CD4-positive, alpha-beta T cell (primary cell): ENCODE measurements at regions not wholly inside any gene's neighbourhood (a gene's known extent, or its start where the extent isn't known, plus 50 kb on each side); places are given as distances from the start of the nearest gene placed in this dataset.

ENCODE experiments used
- ATAC-seq: fragments of 200-7000 bp; cut with Tn5 transposase; one replicate; pipeline ENCODE4 v1.10.0; 2022; ENCODE audit warnings: mild to moderate bottlenecking; ENCODE audit not compliant: poor library complexity
- CTCF ChIA-PET: fragments of 350-600 bp; sonication (Branson Sonifier 250); formaldehyde crosslinking; loops from one replicate; lab custom pipeline; 2021; ENCODE audit warnings: antibody characterized with exemption, inconsistent platforms; lab: Charles Lee
- POLR2A ChIA-PET: fragments of 350-600 bp; sonication (Branson Sonifier 250); formaldehyde crosslinking; loops from one replicate; lab custom pipeline; 2021; ENCODE audit warnings: antibody characterized with exemption, inconsistent platforms; lab: Charles Lee
- DNase-seq, 14 experiments: peaks; one replicate each; pipeline ENCODE4 v3.0.0-alpha.2; 2013 to 2020; ENCODE audit warnings: mixed read lengths in 2 of 14
- H3K27ac ChIP-seq, 2 donors: one replicate each; pipeline versions ENCODE4 v1.5.1 to v1.7.0; 2013; ENCODE audit warnings: low read length in 2 of 2, low read depth in 1 of 2, mild to moderate bottlenecking in 1 of 2
- H3K27me3 ChIP-seq, 2 experiments: 1 replicate in 1 of 2; 2 replicates in 1 of 2; pipeline versions ENCODE4 v1.6.1 to v1.7.0; 2013; ENCODE audit warnings: low read length in 2 of 2, control low read depth in 1 of 2, mild to moderate bottlenecking in 1 of 2, moderate library complexity in 1 of 2; ENCODE audit not compliant: insufficient read depth in 2 of 2, control insufficient read depth in 1 of 2
- H3K36me3 ChIP-seq: one replicate; pipeline ENCODE4 v1.6.1; 2013; ENCODE audit warnings: low read length, control low read depth; ENCODE audit not compliant: insufficient read depth
- H3K4me1 ChIP-seq: one replicate; pipeline ENCODE4 v1.6.1; 2013; ENCODE audit warnings: low read length, control low read depth; ENCODE audit not compliant: insufficient read depth
- H3K4me3 ChIP-seq: one replicate; pipeline ENCODE4 v1.5.1; 2013; ENCODE audit warnings: mild to moderate bottlenecking, low read length, moderate library complexity
- H3K9me3 ChIP-seq, 2 experiments: 1 replicate in 1 of 2; 2 replicates in 1 of 2; pipeline versions ENCODE4 v1.6.1 to v1.7.0; 2013; ENCODE audit warnings: low read length in 2 of 2, mild to moderate bottlenecking in 2 of 2, control low read depth in 1 of 2, moderate library complexity in 1 of 2; ENCODE audit not compliant: control insufficient read depth in 1 of 2, insufficient read depth in 1 of 2
- H3K27ac Mint-ChIP-seq: one replicate; pipeline ENCODE4 v1.8.0; 2020; ENCODE audit warnings: mixed read lengths
- H3K27me3 Mint-ChIP-seq: one replicate; pipeline ENCODE4 v1.8.0; 2021; ENCODE audit warnings: mixed read lengths
- H3K36me3 Mint-ChIP-seq: one replicate; pipeline ENCODE4 v1.8.0; 2021; ENCODE audit warnings: low read depth, mixed read lengths
- H3K4me1 Mint-ChIP-seq: one replicate; pipeline ENCODE4 v1.8.0; 2021; ENCODE audit warnings: low read depth, mixed read lengths
- H3K4me3 Mint-ChIP-seq: one replicate; pipeline ENCODE4 v1.8.0; 2020; ENCODE audit warnings: mild to moderate bottlenecking, mixed read lengths
- H3K9me3 Mint-ChIP-seq: one replicate; pipeline ENCODE4 v1.8.0; 2020; ENCODE audit warnings: mixed read lengths
- CTCF ChIP-seq: fragments of 200-600 bp; IDR thresholded peaks from one replicate; pipeline ENCODE4 v1.8.0; 2022; ENCODE audit warnings: antibody characterized with exemption, mild to moderate bottlenecking
- intact Hi-C, 2 experiments: fragments of 100-400 bp; cut with DNase I in 1 of 2; cut with micrococcal nuclease in 1 of 2; formaldehyde crosslinking; loops; one replicate each; pipeline versions ENCODE4 v1.15.1 to v1.9.0; 2023 to 2025; cut with DNase I, micrococcal nuclease

GRCh38 chr3:107919239-107919638, 171.6 kb downstream of the CD47 start:
- intact Hi-C loops = no loop called here
- Histone ChIP-seq H3K36me3 (no peaks in the 10 kb centered on the region), H3K4me3 (no peak overlapping the region), H3K9me3 (no peaks in the 10 kb centered on the region), H3K27me3 (peaks cover 6 to 11% of the 10 kb centered on the region in 2 experiments), H3K27ac (no peak overlapping the region), H3K4me1 (no peaks in the 10 kb centered on the region)
- ChIA-PET POLR2A (interaction anchor here (1.8 kb wide), 1 partner anchor 8 kb away, joined by 6 read pairs; no protein-coding TSS in a partner anchor), CTCF (no interaction called here)
- no peaks in the 10 kb centered on the region for H3K4me1 Mint-ChIP-seq
- TF ChIP-seq CTCF = no peak
- ATAC-seq (no peak), DNase-seq (no peak)
- no peak overlapping the region for H3K4me3 Mint-ChIP-seq
- no peaks in the 10 kb centered on the region for H3K9me3 Mint-ChIP-seq
- H3K27me3 Mint-ChIP-seq = peaks cover 32% of the 10 kb centered on the region
- H3K36me3 Mint-ChIP-seq = no peaks in the 10 kb centered on the region
- no peak overlapping the region for H3K27ac Mint-ChIP-seq

GRCh38 chr3:107916171-107916570, 174.7 kb downstream of the CD47 start:
- intact Hi-C loops = no loop called here
- no peaks in the 10 kb centered on the region for H3K9me3 ChIP-seq
- H3K4me3 Mint-ChIP-seq = no peak overlapping the region
- peaks cover 6 to 11% of the 10 kb centered on the region in 2 experiments for H3K27me3 ChIP-seq
- CTCF ChIA-PET = interaction anchor here (0.9 kb wide), 1 partner anchor 11 kb away, joined by 4 read pairs; no protein-coding TSS in a partner anchor
- DNase-seq = no peak
- no peaks in the 10 kb centered on the region for H3K36me3 Mint-ChIP-seq
- no peaks in the 10 kb centered on the region for H3K4me1 ChIP-seq
- no peaks in the 10 kb centered on the region for H3K9me3 Mint-ChIP-seq
- H3K36me3 ChIP-seq = no peaks in the 10 kb centered on the region
- no peak overlapping the region for H3K27ac Mint-ChIP-seq
- no peak for TF ChIP-seq CTCF
- H3K27ac ChIP-seq = no peak overlapping the region
- ATAC-seq = no peak
- no peaks in the 10 kb centered on the region for H3K4me1 Mint-ChIP-seq
- peaks cover 28% of the 10 kb centered on the region for H3K27me3 Mint-ChIP-seq
- POLR2A ChIA-PET = no interaction called here
- H3K4me3 ChIP-seq = no peak overlapping the region

- peaks cover 2% of the 10 kb centered on the region for H3K4me1 ChIP-seq
- H3K27ac ChIP-seq = no peak overlapping the region
- no peaks in the 10 kb centered on the region for H3K36me3 ChIP-seq
- DNase-seq = no peak
- H3K36me3 Mint-ChIP-seq = no peaks in the 10 kb centered on the region
- ChIA-PET CTCF (interaction anchor here (0.9 kb wide), 1 partner anchor 12 kb away, joined by 4 read pairs; no protein-coding TSS in a partner anchor), POLR2A (no interaction called here)
- no peaks in the 10 kb centered on the region for H3K9me3 Mint-ChIP-seq
- no peak overlapping the region for H3K27ac Mint-ChIP-seq
- peaks cover 28% of the 10 kb centered on the region for H3K27me3 Mint-ChIP-seq
- H3K27me3 ChIP-seq = peaks cover 4 to 9% of the 10 kb centered on the region in 2 experiments
- intact Hi-C loops = no loop called here
- no peak for TF ChIP-seq CTCF
- no peak overlapping the region for H3K4me3 Mint-ChIP-seq
- no peaks in the 10 kb centered on the region for H3K9me3 ChIP-seq
- ATAC-seq = no peak
- H3K4me3 ChIP-seq = no peak overlapping the region
- H3K4me1 Mint-ChIP-seq = peaks cover under 1% of the 10 kb centered on the region
These were observed 175.1 kb downstream of the CD47 start for GRCh38 chr3:107915706-107916105.
